IMR-90 (cell line): ENCODE measurements at regions not wholly inside any gene's neighbourhood (a gene's known extent, or its start where the extent isn't known, plus 50 kb on each side); places are given as distances from the start of the nearest gene placed in this dataset.

Experiments used
- CTCF ChIP-seq: conservative IDR thresholded peaks from 2 replicates; pipeline ENCODE4 v1.5.1; 2012; ENCODE audit warnings: mild to moderate bottlenecking, low read depth, low read length, improper control_type of control experiment
- MXI1 ChIP-seq: IDR thresholded peaks from 2 replicates; pipeline ENCODE4 v1.6.1; 2012; ENCODE audit warnings: low read depth, mild to moderate bottlenecking, low read length, moderate library complexity, borderline replicate concordance
- USF2 ChIP-seq: fragments of 150-350 bp; IDR thresholded peaks from 2 replicates; pipeline ENCODE4 v1.6.1; 2017; ENCODE audit warnings: mild to moderate bottlenecking, antibody characterized with exemption, low read length, low read depth

GRCh38 chr3:96039632-96040031 is 774.8 kb upstream of the EPHA6 start:
- TF ChIP-seq MXI1 (no peak), CTCF (no peak), USF2 (no peak)
